ENCODE measurements at regions not wholly inside any gene's neighbourhood (a gene's known extent, or its start where the extent isn't known, plus 50 kb on each side); places are given as distances from the start of the nearest gene placed in this dataset.

- TF ChIP-seq RXRA (IDR thresholded peaks at IDR 0.05) (no peak), JUND (IDR thresholded peaks at IDR 0.05) (no peak), HNF4G (IDR thresholded peaks at IDR 0.05) (no peak), RAD21 (IDR thresholded peaks at IDR 0.05) (no peak), CTCF (IDR thresholded peaks at IDR 0.05; ENCODE audit: low read depth, low read length, missing input control) (no peak), ATF3 (IDR thresholded peaks at IDR 0.05) (no peak), YY1 (IDR thresholded peaks at IDR 0.05) (no peak), MAX (IDR thresholded peaks at IDR 0.05) (no peak), SP1 (IDR thresholded peaks at IDR 0.05) (no peak)
These were observed 241.3 kb downstream of the DEPDC1B start (continued) for GRCh38 chr5:60458666-60459065.

GRCh38 chr5:60457233-60457632 lies 242.7 kb downstream of the DEPDC1B start:
- no peak overlapping the region for H3K4me3 ChIP-seq (ENCODE audit: low read depth in 1 of 3, low read length in 3 of 3)
- H3K27me3 ChIP-seq (ENCODE audit: control insufficient read depth in 4 of 4, insufficient read depth in 4 of 4, low read length in 3 of 4): no peaks in the 10 kb centered on the region
- no peak overlapping the region for H3K27ac ChIP-seq (ENCODE audit: low read depth in 1 of 2, low read length in 2 of 2)
- TF ChIP-seq MAX (IDR thresholded peaks at IDR 0.05) (no peak), RXRA (IDR thresholded peaks at IDR 0.05) (no peak), FOXA1 (IDR thresholded peaks at IDR 0.05) (no peak), NR2F2 (IDR thresholded peaks at IDR 0.05) (no peak), TAF1 (conservative IDR thresholded peaks at IDR 0.05) (no peak), GABPA (IDR thresholded peaks at IDR 0.05 in 1 of 2, conservative IDR thresholded peaks at IDR 0.05 in 1 of 2) (no peak), ZBTB33 (IDR thresholded peaks at IDR 0.05) (no peak), EGR1 (IDR thresholded peaks at IDR 0.05; ENCODE audit: low read depth in 2 of 2) (no peak), ATF3 (IDR thresholded peaks at IDR 0.05) (no peak), SP1 (IDR thresholded peaks at IDR 0.05) (no peak), HNF4A (conservative IDR thresholded peaks at IDR 0.05) (no peak), JUND (IDR thresholded peaks at IDR 0.05) (no peak), FOXA2 (IDR thresholded peaks at IDR 0.05) (no peak), REST (IDR thresholded peaks at IDR 0.05) (no peak), CTCF (IDR thresholded peaks at IDR 0.05; ENCODE audit: low read depth, low read length, missing input control) (no peak), HNF4G (IDR thresholded peaks at IDR 0.05) (no peak)
- no peak for DNase-seq (ENCODE audit: low spot score)
- no peak overlapping the region for H3K9ac ChIP-seq (ENCODE audit: low read depth in 1 of 2, low read length in 2 of 2)
- no peaks in the 10 kb centered on the region for H3K9me3 ChIP-seq (ENCODE audit: control insufficient read depth in 4 of 4, low read length in 3 of 4)
- no peaks in the 10 kb centered on the region for H3K36me3 ChIP-seq (ENCODE audit: control insufficient read depth in 4 of 4, insufficient read depth in 3 of 4, low read depth in 1 of 4, low read length in 3 of 4)
- no peaks in the 10 kb centered on the region for H3K4me1 ChIP-seq (ENCODE audit: control insufficient read depth in 4 of 4, insufficient read depth in 4 of 4, low read length in 3 of 4)

All from liver (tissue), 7 donors.